ENCODE measurements at regions not wholly inside any gene's neighbourhood (a gene's known extent, or its start where the extent isn't known, plus 50 kb on each side); places are given as distances from the start of the nearest gene placed in this dataset.
"Not testable (repeated sequence)": the region's sequence is repeated elsewhere in the genome, so short reads cannot be mapped to it uniquely, and the experiment has no call there.

GRCh38 chr2:16773080-16773713, 107.6 kb upstream of the CYRIA start:
- in situ Hi-C loops (cut with MboI; ENCODE audit: low sequenced_read_pairs) = loop anchor here (25.0 kb wide), 1 partner anchor 864 kb away; no protein-coding TSS in a partner anchor

GRCh38 chr2:16767789-16768476, 102.3 kb upstream of the CYRIA start:
- in situ Hi-C loops (cut with MboI; ENCODE audit: low sequenced_read_pairs) = loop anchor here (25.0 kb wide), 1 partner anchor 869 kb away; no protein-coding TSS in a partner anchor

GRCh38 chr2:16765356-16765755, 99.7 kb upstream of the CYRIA start:
- in situ Hi-C loops (cut with MboI; ENCODE audit: low sequenced_read_pairs) = loop anchor here (25.0 kb wide), 1 partner anchor 872 kb away; no protein-coding TSS in a partner anchor

GRCh38 chr2:16764487-16764886, 98.9 kb upstream of the CYRIA start:
- in situ Hi-C loops (cut with MboI; ENCODE audit: low sequenced_read_pairs) = loop anchor here (25.0 kb wide), 1 partner anchor 873 kb away; no protein-coding TSS in a partner anchor

GRCh38 chr2:16763493-16763899, 97.9 kb upstream of the CYRIA start:
- in situ Hi-C loops (cut with MboI; ENCODE audit: low sequenced_read_pairs) = loop anchor here (25.0 kb wide), 1 partner anchor 874 kb away; no protein-coding TSS in a partner anchor

- in situ Hi-C loops (cut with MboI; ENCODE audit: low sequenced_read_pairs) = loop anchor here (25.0 kb wide), 1 partner anchor 874 kb away; no protein-coding TSS in a partner anchor
These were observed 97.4 kb upstream of the CYRIA start for GRCh38 chr2:16763056-16763455.

- in situ Hi-C loops (cut with MboI; ENCODE audit: low sequenced_read_pairs) = loop anchor here (25.0 kb wide), 1 partner anchor 877 kb away; no protein-coding TSS in a partner anchor
These were observed 94.8 kb upstream of the CYRIA start for GRCh38 chr2:16760426-16760825.

- in situ Hi-C loops (cut with MboI; ENCODE audit: low sequenced_read_pairs) = loop anchor here (10.0 to 25.0 kb wide), 3 partner anchors 142 to 880 kb away; no protein-coding TSS in a partner anchor
These were observed 91.4 kb upstream of the CYRIA start for GRCh38 chr2:16756831-16757644.

GRCh38 chr2:16755442-16755841, 89.8 kb upstream of the CYRIA start:
- in situ Hi-C loops (cut with MboI; ENCODE audit: low sequenced_read_pairs) = loop anchor here (10.0 to 25.0 kb wide), 3 partner anchors 141 to 882 kb away; no protein-coding TSS in a partner anchor

GRCh38 chr2:16753025-16753424, 87.4 kb upstream of the CYRIA start:
- in situ Hi-C loops (cut with MboI; ENCODE audit: low sequenced_read_pairs) = loop anchor here (10.0 to 25.0 kb wide), 3 partner anchors 138 to 884 kb away; no protein-coding TSS in a partner anchor

- in situ Hi-C loops (cut with MboI; ENCODE audit: low sequenced_read_pairs) = loop anchor here (10.0 to 25.0 kb wide), 3 partner anchors 136 to 886 kb away; no protein-coding TSS in a partner anchor
These were observed 85.2 kb upstream of the CYRIA start for GRCh38 chr2:16750925-16751214.

- in situ Hi-C loops (cut with MboI; ENCODE audit: low sequenced_read_pairs) = loop anchor here (10.0 to 25.0 kb wide), 3 partner anchors 136 to 887 kb away; no protein-coding TSS in a partner anchor
These were observed 84.7 kb upstream of the CYRIA start for GRCh38 chr2:16750175-16750924.

GRCh38 chr2:16748511-16749266, 83.1 kb upstream of the CYRIA start:
- in situ Hi-C loops (cut with MboI; ENCODE audit: low sequenced_read_pairs) = not testable (repeated sequence)

GRCh38 chr2:16747689-16748088, 82.1 kb upstream of the CYRIA start:
- in situ Hi-C loops (cut with MboI; ENCODE audit: low sequenced_read_pairs) = no loop called here

- in situ Hi-C loops (cut with MboI; ENCODE audit: low sequenced_read_pairs) = no loop called here
These were observed 81.6 kb upstream of the CYRIA start for GRCh38 chr2:16747257-16747656.

GRCh38 chr2:16746833-16747232, 81.2 kb upstream of the CYRIA start:
- in situ Hi-C loops (cut with MboI; ENCODE audit: low sequenced_read_pairs) = no loop called here

- in situ Hi-C loops (cut with MboI; ENCODE audit: low sequenced_read_pairs) = no loop called here
These were observed 80.7 kb upstream of the CYRIA start for GRCh38 chr2:16746329-16746728.

- in situ Hi-C loops (cut with MboI; ENCODE audit: low sequenced_read_pairs) = no loop called here
These were observed 79.8 kb upstream of the CYRIA start for GRCh38 chr2:16745466-16745865.

GRCh38 chr2:16744521-16744920, 78.9 kb upstream of the CYRIA start:
- in situ Hi-C loops (cut with MboI; ENCODE audit: low sequenced_read_pairs) = no loop called here

- in situ Hi-C loops (cut with MboI; ENCODE audit: low sequenced_read_pairs) = no loop called here
These were observed 76.4 kb upstream of the CYRIA start for GRCh38 chr2:16742026-16742425.
